ENCODE measurements at regions not wholly inside any gene's neighbourhood (a gene's known extent, or its start where the extent isn't known, plus 50 kb on each side); places are given as distances from the start of the nearest gene placed in this dataset.
A peak's percentile ranks its signal among the peaks of the same experiment; 100 is the strongest.

DNA sequence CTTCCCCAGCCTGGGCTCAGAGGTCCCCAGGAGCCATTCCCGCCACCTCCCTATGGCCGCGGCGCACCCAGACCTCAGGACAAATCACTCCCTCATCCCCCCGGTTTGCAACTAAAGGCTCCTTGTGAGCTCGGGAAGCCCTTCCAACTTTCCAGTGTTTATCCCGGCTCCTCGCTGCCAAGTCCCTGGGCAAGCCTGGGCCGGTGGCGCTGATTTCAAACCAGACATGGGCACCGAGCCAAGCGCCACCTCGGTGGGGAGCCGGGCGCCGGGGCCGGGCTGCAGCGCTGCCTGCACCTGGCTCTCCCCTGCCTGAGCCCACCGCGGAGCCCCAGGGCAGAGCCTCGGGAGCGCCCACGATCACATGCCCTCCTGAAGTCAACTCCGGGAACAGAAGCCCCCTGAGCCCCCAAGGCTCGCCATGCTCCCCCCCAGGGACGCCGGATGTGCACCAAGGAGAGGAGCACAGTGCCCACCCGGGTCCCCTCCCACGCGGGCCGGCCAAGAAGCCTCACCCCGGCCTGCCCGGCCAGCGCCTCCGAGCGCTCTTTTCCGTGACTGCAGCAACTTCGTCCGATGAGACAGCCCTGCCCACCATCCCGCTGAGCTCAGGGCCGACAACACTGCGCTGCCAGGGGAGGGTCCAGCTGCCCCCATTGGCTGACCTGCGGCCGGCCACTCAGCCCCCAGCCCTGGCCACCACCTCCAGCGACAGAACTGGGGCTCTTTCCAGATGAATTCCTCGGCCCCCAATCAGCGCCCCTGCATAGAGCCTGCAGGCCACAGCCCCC is 50.0 kb downstream of the NCOR2 start:
- CTCF ChIA-PET = no interaction called here
- no peak for DNase-seq
- Mint-ChIP-seq H3K27ac (no peak overlapping the region), H3K9me3 (no peaks in the 10 kb centered on the region), H3K27me3 (ENCODE audit: low read depth) (no peaks in the 10 kb centered on the region), H3K4me3 (no peak overlapping the region), H3K36me3 (ENCODE audit: low read depth) (peaks cover 6% of the 10 kb centered on the region), H3K4me1 (ENCODE audit: low read depth) (peaks cover 29% of the 10 kb centered on the region)
- intact Hi-C loops (cut with micrococcal nuclease) = no loop called here

DNA sequence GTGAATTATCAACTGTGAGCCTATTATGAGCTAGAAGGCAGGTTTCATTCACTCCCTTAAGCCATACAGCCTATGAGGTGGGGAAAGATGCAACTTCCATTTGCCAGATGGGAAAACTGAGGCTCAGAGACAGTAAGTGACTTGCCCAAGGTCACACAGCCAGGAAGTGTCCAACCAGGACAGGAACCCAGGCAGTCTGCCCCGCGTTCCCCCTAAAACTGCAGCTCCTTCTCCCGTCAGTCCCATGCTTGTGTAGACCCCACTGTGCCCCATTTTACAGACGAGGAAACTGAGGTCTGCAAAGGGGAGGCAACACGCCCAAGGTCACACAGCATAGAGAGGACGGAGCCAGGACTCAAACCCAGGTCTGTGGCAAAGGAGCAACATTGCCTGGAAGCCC is 50.6 kb downstream of the NCOR2 start:
- CTCF ChIA-PET = no interaction called here
- H3K27me3 Mint-ChIP-seq (ENCODE audit: low read depth) = no peaks in the 10 kb centered on the region
- intact Hi-C loops (cut with micrococcal nuclease) = no loop called here
- H3K27ac Mint-ChIP-seq = no peak overlapping the region
- no peak overlapping the region for H3K4me3 Mint-ChIP-seq
- H3K4me1 Mint-ChIP-seq (ENCODE audit: low read depth) = peaks cover 24% of the 10 kb centered on the region
- peaks cover 6% of the 10 kb centered on the region for H3K36me3 Mint-ChIP-seq (ENCODE audit: low read depth)
- no peaks in the 10 kb centered on the region for H3K9me3 Mint-ChIP-seq
- DNase-seq = no peak

DNA sequence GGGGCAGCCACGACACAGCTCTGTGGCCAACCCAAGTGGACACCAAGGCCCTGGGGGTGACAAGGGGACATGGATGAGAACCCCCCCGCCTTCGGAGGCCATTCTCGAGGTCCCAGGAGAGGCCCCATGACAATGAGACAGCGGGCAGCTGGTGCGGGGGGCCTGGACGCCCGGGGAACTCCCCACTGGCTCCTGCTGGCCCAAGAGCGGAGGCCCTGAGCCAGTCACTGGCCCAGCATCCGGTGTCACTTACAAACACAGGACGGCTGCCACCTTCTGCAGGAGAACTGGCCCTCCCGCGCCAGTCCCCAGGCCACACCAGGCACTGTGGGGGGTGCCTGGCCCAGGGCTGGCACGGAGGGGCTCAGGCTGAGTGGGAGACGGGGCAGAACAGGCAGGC is 51.4 kb downstream of the NCOR2 start:
- H3K9me3 Mint-ChIP-seq = no peaks in the 10 kb centered on the region
- H3K27ac Mint-ChIP-seq = no peak overlapping the region
- peaks cover 6% of the 10 kb centered on the region for H3K36me3 Mint-ChIP-seq (ENCODE audit: low read depth)
- H3K4me1 Mint-ChIP-seq (ENCODE audit: low read depth) = peaks cover 19% of the 10 kb centered on the region
- DNase-seq = no peak
- no peak overlapping the region for H3K4me3 Mint-ChIP-seq
- CTCF ChIA-PET = interaction anchor here (0.6 kb wide), 1 partner anchor 494 kb away, joined by 4 read pairs; no protein-coding TSS in a partner anchor
- H3K27me3 Mint-ChIP-seq (ENCODE audit: low read depth) = no peaks in the 10 kb centered on the region
- intact Hi-C loops (cut with micrococcal nuclease) = no loop called here

DNA sequence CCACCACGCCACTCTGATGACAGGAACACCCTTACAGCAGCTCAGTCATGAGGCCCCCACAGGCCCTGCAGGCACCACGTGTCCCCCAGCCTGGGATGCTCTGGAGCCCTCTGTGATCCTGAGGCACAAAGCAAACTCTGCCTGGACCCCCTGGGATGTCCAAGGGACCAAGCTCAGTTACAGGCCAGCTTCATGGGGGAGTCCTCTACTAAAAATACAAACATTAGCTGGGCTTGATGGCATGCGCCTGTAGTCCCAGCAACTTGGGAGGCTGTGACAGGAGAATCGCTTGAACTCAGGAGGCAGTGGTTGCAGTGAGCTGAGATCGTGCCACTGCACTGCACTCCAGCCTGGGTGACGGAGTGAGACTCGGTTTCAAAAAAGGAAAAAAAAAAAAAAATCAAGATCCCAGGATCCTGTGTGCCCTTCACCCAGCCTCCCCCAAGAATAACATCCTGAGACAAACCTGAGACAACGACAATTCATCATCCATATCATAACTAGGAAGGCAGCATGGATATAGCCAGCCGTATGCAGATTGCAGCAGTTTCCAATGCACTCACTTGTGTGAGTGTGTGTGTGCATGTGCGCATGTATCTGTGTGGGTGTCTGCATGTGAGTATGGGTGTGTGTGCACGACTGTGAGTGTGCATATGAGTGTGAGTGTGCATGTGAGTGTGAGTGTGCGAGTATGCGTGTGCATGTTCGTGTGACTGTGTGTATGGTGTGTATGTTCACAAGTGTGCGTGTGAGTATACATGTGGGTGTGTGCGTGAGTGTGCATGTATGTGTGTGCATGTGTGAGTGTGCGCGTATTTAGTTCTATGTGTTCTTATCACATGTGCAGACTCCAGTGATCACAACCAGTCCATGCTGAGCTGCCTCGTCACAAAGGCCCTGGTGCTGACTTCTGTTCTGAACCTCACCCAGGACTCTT is 52.1 kb downstream of the NCOR2 start:
- intact Hi-C loops (cut with micrococcal nuclease) = no loop called here
- DNase-seq = no peak
- H3K27ac Mint-ChIP-seq = no peak overlapping the region
- H3K36me3 Mint-ChIP-seq (ENCODE audit: low read depth) = peaks cover 6% of the 10 kb centered on the region
- no peaks in the 10 kb centered on the region for H3K9me3 Mint-ChIP-seq
- CTCF ChIA-PET = interaction anchor here (0.6 kb wide), 1 partner anchor 100 kb away, joined by 3 read pairs; no protein-coding TSS in a partner anchor
- H3K4me3 Mint-ChIP-seq = no peak overlapping the region
- no peaks in the 10 kb centered on the region for H3K27me3 Mint-ChIP-seq (ENCODE audit: low read depth)
- H3K4me1 Mint-ChIP-seq (ENCODE audit: low read depth) = peaks cover 21% of the 10 kb centered on the region

DNA sequence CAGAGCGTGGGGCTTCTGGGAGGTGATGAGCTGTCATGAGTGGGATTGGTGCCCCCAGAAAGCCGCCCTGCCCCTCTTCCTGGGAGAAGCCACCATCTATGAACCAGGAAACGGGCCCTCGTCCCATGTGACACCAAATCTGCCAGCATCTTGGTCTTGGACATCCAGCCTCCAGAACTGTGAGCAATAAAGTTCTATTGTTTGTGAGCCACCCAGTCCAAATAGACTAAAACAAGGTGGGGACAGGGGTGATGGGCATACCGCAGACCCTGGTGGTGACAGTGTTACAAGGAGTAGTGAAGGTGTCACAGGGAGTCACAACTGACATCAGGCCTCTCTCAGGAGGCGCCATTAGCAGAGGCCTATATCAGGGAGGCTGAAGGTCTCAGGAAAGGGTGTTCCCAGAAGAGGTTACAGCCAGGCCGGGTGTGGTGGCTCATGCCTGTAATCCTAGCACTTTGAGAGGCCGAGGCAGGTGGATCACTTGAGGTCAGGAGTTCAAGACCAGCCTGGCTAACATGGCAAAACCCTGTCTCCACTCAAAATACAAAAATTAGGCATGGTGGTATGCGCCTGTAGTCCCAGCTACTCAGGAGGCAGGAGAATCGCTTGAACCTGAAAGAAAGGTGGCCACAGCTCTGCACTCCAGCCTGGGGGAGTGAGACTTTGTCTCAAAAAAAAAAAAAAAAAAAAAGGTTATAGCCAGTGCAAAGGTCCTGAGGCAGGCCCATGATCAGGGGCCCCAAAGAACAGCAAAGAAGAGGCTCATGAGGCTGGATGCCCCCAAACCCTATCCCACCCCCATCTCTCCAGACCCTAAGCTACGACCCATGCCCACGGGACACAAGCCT is 53.0 kb downstream of the NCOR2 start:
- Mint-ChIP-seq H3K36me3 (ENCODE audit: low read depth) (peaks cover 6% of the 10 kb centered on the region), H3K4me3 (no peak overlapping the region), H3K4me1 (ENCODE audit: low read depth) (peaks cover 17% of the 10 kb centered on the region), H3K27ac (no peak overlapping the region), H3K27me3 (ENCODE audit: low read depth) (no peaks in the 10 kb centered on the region), H3K9me3 (no peaks in the 10 kb centered on the region)
- intact Hi-C loops (cut with micrococcal nuclease) = no loop called here
- CTCF ChIA-PET = interaction anchor here (0.6 kb wide), 1 partner anchor 101 kb away, joined by 3 read pairs; no protein-coding TSS in a partner anchor
- DNase-seq = no peak

DNA sequence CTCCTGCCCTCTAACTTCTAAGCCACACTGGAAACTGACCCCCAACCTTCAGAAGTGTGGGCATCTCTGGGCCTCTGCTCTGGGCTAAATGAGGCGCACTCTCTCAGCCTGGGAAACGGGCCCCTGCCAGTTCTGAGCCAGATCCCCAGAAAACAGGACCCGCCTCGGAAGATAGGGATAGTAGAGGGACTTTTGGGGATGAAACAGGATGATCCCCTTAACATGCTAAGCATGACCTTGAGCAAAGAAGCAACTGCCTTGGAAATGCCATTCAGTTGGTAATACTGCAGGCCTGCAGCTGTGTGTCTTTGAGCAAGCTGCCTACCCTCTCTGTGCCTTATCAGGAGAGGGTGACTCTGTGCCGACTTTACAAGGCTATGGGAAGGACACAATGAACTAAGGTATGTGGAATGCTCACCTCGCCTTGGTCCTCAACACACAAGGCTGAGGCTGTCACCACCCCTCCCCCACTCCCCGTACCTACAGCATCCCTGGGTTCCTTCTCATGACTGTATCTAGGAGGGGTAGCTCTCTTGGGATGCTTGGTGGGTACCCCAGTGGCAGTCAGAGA is 54.0 kb downstream of the NCOR2 start:
- H3K27ac Mint-ChIP-seq = no peak overlapping the region
- H3K4me3 Mint-ChIP-seq = no peak overlapping the region
- peaks cover 18% of the 10 kb centered on the region for H3K4me1 Mint-ChIP-seq (ENCODE audit: low read depth)
- no peak for DNase-seq
- H3K9me3 Mint-ChIP-seq = no peaks in the 10 kb centered on the region
- CTCF ChIA-PET = no interaction called here
- peaks cover 6% of the 10 kb centered on the region for H3K36me3 Mint-ChIP-seq (ENCODE audit: low read depth)
- intact Hi-C loops (cut with micrococcal nuclease) = no loop called here
- H3K27me3 Mint-ChIP-seq (ENCODE audit: low read depth) = no peaks in the 10 kb centered on the region

DNA sequence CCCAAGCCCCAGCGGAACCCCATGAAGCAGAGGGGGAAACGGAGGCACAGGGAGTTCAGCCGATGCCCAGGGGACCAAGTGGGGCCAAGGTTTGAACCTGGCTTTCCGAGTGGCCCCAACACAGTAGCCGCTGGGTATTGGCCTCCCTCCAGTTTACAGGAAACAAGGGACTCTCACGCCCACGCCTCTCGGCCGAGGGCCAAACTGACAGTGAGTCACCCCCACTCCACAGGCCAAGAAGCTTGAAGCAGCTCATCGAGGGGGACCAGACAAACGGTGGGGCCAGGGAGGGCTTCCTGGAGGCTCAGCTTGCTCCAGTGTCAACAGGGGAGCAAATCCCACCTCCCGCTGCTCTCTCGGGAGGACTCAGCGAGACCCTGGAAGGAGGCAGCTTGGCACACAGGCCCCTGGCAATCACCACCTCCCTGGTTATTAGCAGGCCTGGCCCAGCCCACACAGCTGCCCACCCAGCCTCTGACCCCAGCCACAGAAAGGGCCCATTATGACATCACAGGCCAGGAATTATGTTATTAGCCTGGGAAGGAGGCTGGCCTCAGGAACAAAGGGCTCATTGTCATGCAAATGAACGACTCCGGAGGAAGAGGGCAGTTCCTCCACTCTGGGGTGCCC is 54.6 kb downstream of the NCOR2 start:
- Mint-ChIP-seq H3K27ac (no peak overlapping the region), H3K9me3 (no peaks in the 10 kb centered on the region), H3K4me3 (no peak overlapping the region), H3K4me1 (ENCODE audit: low read depth) (peaks cover 17% of the 10 kb centered on the region), H3K36me3 (ENCODE audit: low read depth) (peaks cover 5% of the 10 kb centered on the region), H3K27me3 (ENCODE audit: low read depth) (no peaks in the 10 kb centered on the region)
- intact Hi-C loops (cut with micrococcal nuclease) = no loop called here
- no peak for DNase-seq
- CTCF ChIA-PET = no interaction called here

DNA sequence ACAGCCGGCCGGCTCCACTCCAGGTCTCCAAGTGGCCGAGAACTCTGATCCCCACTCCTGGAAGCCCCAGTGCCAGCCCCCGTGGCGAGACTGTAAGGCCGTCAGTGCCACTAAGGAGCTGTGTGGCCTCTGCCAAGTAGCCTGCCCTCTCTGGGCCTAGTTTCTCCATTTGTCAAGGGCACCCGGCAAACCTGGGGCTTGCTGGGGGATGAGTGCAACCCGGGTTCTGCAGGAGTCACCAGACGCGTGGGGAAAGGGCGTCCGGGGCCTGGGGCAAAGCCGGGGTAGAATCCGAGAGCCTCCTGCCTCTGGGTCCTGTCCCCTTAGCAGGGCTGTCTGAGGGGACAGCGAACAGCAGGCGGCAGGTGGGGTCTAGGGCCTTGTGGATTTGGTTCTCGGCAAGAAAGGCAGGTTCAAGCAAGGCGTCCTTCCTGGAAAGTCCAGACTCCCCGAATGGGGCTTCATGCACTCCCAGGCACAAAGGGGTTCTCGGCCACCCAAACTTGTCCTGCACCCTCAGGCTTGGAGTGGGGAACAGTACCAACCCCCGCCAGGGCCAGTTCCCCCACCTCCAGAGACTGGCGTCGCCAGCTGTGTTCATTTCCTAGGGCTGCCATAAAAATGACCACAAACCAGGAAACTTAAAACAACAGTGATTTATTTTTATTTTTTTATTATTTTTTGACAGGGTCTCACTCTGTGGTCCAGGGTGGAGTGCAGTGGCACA is 56.0 kb downstream of the NCOR2 start:
- no peaks in the 10 kb centered on the region for H3K9me3 Mint-ChIP-seq
- intact Hi-C loops (cut with micrococcal nuclease) = no loop called here
- no peak for DNase-seq
- H3K36me3 Mint-ChIP-seq (ENCODE audit: low read depth) = peaks cover 5% of the 10 kb centered on the region
- CTCF ChIA-PET = no interaction called here
- no peaks in the 10 kb centered on the region for H3K27me3 Mint-ChIP-seq (ENCODE audit: low read depth)
- no peak overlapping the region for H3K4me3 Mint-ChIP-seq
- no peak overlapping the region for H3K27ac Mint-ChIP-seq
- peaks cover 24% of the 10 kb centered on the region for H3K4me1 Mint-ChIP-seq (ENCODE audit: low read depth)

DNA sequence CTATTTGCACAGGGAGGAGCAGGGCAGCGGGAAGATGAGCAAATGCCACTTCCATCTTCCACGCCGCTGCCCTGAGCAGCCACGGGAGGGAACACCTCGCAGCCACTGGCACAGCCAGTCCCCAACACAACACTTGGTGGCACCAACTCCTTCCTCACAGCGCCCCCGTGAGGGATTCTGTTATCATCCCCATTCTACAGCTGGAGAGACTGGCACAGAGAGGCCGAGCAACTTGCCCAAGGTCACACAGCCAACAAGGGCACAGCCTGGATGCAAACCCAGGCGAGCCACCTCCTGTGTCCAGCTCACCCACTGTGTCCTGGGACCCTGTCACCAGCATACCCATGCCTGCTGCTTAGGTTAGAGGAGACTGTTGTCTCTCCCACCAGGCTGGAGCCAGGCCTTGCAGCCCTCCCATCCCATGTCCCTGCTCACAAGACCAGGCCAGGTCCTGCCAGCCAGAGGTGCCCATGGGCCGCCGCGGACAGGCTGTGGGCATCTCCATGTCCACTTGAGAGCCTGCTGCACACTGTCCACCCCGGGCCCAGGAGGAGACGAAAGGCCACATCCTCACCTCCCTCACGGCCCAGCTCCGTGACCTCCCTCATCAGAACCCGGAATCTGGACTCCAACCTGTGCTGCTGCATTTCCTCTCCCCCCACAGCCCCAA is 57.0 kb downstream of the NCOR2 start:
- Mint-ChIP-seq H3K4me1 (ENCODE audit: low read depth) (peaks cover 24% of the 10 kb centered on the region), H3K36me3 (ENCODE audit: low read depth) (peaks cover 5% of the 10 kb centered on the region), H3K27me3 (ENCODE audit: low read depth) (no peaks in the 10 kb centered on the region), H3K27ac (no peak overlapping the region), H3K9me3 (no peaks in the 10 kb centered on the region), H3K4me3 (no peak overlapping the region)
- CTCF ChIA-PET = interaction anchor here (1.1 kb wide), 1 partner anchor 230 kb away, joined by 3 read pairs; no protein-coding TSS in a partner anchor
- intact Hi-C loops (cut with micrococcal nuclease) = no loop called here
- DNase-seq = peak; percentile 48

DNA sequence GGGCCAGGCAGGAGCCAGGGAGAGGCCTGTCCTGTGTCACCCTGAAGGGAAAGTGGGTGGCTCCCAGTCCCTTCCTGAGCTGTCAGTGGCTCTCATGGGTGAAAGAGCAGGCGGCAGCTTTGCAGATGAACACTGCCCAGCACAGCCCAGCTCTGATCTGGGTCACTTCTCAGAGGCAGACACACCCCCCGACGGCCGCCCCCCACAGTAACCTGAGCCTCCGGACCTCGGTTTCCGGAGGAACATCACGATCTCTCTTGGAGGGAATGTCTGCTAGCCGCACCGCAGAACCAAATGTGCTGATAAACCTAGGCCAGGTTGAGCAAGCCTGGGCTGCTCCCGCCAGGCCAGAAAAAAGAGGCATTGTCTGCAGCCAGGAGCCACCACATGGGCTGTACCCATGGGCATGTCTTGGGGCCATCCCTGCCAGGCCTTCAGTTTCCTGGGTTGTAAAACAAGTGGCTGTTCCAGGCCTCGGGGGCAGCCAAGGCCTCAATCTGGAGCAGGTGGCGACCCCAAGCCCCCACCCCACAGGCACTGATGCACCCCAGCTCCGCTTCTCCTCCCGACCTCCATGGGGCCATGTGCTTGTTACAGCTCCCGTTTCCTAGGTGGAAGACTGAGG is 57.6 kb downstream of the NCOR2 start:
- no peaks in the 10 kb centered on the region for H3K9me3 Mint-ChIP-seq
- H3K27ac Mint-ChIP-seq = no peak overlapping the region
- no peak overlapping the region for H3K4me3 Mint-ChIP-seq
- H3K4me1 Mint-ChIP-seq (ENCODE audit: low read depth) = peaks cover 24% of the 10 kb centered on the region
- no peak for DNase-seq
- peaks cover 5% of the 10 kb centered on the region for H3K36me3 Mint-ChIP-seq (ENCODE audit: low read depth)
- no peaks in the 10 kb centered on the region for H3K27me3 Mint-ChIP-seq (ENCODE audit: low read depth)
- intact Hi-C loops (cut with micrococcal nuclease) = no loop called here
- CTCF ChIA-PET = interaction anchor here (0.6 to 1.1 kb wide), 2 partner anchors 71 to 230 kb away, joined by 3 read pairs; no protein-coding TSS in a partner anchor
